GM23338 (cell line): ENCODE measurements at regions not wholly inside any gene's neighbourhood (a gene's known extent, or its start where the extent isn't known, plus 50 kb on each side); places are given as distances from the start of the nearest gene placed in this dataset.

ENCODE experiments used
- EZH2phosphoT487 ChIP-seq: fragments of 200-600 bp; sonication (generic); IDR thresholded peaks from one replicate; pipeline ENCODE4 v1.8.1; 2018; ENCODE audit warnings: antibody characterized with exemption; ENCODE audit not compliant: unreplicated experiment
- JUNB ChIP-seq: IDR thresholded peaks from one replicate; pipeline ENCODE4 v1.6.1; 2016; ENCODE audit warnings: antibody characterized with exemption; ENCODE audit not compliant: unreplicated experiment
- NANOG ChIP-seq: IDR thresholded peaks from 2 replicates; pipeline ENCODE4 v1.6.1; 2016; ENCODE audit warnings: antibody characterized with exemption, borderline replicate concordance
- STAT1 ChIP-seq: IDR thresholded peaks from one replicate; pipeline ENCODE4 v1.6.1; 2016; ENCODE audit warnings: antibody characterized with exemption; ENCODE audit not compliant: unreplicated experiment
- ZNF114 ChIP-seq: fragments of 250-450 bp; sonication (Bioruptor Pico); IDR thresholded peaks from 2 replicates; pipeline ENCODE4 v1.5.0; 2020; ENCODE audit warnings: mild to moderate bottlenecking, moderate library complexity
- TF ChIP-seq, protein P1 (sequence below): fragments of 250-450 bp; sonication (Bioruptor Pico); IDR thresholded peaks from 2 replicates; pipeline ENCODE4 v1.5.0; 2020; ENCODE audit warnings: mild to moderate bottlenecking, moderate library complexity
- TF ChIP-seq, protein P2 (sequence below): IDR thresholded peaks from 2 replicates; pipeline ENCODE4 v1.6.1; 2016; ENCODE audit warnings: antibody characterized with exemption
- TF ChIP-seq, protein P3 (sequence below): IDR thresholded peaks from one replicate; pipeline ENCODE4 v1.6.1; 2018; ENCODE audit warnings: antibody characterized with exemption; ENCODE audit not compliant: unreplicated experiment
- TF ChIP-seq, protein P4 (sequence below), 2 experiments: fragments of 200-600 bp in 1 of 2; sonication (generic) in 1 of 2; conservative IDR thresholded peaks; 2 replicates each; pipeline versions ENCODE4 v1.5.1 to v1.6.1; 2016 to 2017; ENCODE audit warnings: antibody characterized with exemption in 2 of 2, low read depth in 2 of 2, mild to moderate bottlenecking in 2 of 2, moderate library complexity in 1 of 2

DNA sequence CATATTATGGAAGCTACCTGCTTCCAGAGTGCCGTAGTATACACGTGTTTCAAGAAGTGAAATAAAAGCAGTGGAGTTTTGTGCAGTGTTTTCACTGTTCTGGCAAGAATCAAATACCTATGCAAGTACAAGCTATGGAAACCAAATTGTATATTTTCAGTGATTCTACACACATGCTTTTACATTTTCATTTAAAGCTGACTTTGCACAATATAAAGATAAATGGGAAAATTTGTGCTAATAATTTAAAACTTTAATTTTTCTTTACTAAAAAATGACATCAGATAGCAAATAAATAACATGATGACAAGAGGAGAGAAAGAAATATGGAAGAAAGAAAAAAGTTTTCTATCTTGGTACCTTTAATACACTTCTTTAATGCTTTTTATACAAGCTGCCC is 393.7 kb upstream of the NPVF start (continued):
- TF ChIP-seq, protein P1, sequence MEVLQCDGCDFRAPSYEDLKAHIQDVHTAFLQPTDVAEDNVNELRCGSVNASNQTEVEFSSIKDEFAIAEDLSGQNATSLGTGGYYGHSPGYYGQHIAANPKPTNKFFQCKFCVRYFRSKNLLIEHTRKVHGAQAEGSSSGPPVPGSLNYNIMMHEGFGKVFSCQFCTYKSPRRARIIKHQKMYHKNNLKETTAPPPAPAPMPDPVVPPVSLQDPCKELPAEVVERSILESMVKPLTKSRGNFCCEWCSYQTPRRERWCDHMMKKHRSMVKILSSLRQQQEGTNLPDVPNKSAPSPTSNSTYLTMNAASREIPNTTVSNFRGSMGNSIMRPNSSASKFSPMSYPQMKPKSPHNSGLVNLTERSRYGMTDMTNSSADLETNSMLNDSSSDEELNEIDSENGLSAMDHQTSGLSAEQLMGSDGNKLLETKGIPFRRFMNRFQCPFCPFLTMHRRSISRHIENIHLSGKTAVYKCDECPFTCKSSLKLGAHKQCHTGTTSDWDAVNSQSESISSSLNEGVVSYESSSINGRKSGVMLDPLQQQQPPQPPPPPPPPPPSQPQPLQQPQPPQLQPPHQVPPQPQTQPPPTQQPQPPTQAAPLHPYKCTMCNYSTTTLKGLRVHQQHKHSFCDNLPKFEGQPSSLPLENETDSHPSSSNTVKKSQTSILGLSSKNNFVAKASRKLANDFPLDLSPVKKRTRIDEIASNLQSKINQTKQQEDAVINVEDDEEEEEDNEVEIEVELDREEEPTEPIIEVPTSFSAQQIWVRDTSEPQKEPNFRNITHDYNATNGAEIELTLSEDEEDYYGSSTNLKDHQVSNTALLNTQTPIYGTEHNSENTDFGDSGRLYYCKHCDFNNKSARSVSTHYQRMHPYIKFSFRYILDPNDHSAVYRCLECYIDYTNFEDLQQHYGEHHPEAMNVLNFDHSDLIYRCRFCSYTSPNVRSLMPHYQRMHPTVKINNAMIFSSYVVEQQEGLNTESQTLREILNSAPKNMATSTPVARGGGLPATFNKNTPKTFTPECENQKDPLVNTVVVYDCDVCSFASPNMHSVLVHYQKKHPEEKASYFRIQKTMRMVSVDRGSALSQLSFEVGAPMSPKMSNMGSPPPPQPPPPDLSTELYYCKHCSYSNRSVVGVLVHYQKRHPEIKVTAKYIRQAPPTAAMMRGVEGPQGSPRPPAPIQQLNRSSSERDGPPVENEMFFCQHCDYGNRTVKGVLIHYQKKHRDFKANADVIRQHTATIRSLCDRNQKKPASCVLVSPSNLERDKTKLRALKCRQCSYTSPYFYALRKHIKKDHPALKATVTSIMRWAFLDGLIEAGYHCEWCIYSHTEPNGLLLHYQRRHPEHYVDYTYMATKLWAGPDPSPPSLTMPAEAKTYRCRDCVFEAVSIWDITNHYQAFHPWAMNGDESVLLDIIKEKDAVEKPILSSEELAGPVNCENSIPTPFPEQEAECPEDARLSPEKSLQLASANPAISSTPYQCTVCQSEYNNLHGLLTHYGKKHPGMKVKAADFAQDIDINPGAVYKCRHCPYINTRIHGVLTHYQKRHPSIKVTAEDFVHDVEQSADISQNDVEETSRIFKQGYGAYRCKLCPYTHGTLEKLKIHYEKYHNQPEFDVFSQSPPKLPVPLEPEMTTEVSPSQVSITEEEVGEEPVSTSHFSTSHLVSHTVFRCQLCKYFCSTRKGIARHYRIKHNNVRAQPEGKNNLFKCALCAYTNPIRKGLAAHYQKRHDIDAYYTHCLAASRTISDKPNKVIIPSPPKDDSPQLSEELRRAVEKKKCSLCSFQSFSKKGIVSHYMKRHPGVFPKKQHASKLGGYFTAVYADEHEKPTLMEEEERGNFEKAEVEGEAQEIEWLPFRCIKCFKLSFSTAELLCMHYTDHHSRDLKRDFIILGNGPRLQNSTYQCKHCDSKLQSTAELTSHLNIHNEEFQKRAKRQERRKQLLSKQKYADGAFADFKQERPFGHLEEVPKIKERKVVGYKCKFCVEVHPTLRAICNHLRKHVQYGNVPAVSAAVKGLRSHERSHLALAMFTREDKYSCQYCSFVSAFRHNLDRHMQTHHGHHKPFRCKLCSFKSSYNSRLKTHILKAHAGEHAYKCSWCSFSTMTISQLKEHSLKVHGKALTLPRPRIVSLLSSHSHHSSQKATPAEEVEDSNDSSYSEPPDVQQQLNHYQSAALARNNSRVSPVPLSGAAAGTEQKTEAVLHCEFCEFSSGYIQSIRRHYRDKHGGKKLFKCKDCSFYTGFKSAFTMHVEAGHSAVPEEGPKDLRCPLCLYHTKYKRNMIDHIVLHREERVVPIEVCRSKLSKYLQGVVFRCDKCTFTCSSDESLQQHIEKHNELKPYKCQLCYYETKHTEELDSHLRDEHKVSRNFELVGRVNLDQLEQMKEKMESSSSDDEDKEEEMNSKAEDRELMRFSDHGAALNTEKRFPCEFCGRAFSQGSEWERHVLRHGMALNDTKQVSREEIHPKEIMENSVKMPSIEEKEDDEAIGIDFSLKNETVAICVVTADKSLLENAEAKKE = no peak
- TF ChIP-seq ZNF114 (CRISPR knock-in tag) (no peak), EZH2phosphoT487 (no peak), JUNB (no peak), STAT1 (no peak), NANOG (no peak)
- TF ChIP-seq, protein P2, sequence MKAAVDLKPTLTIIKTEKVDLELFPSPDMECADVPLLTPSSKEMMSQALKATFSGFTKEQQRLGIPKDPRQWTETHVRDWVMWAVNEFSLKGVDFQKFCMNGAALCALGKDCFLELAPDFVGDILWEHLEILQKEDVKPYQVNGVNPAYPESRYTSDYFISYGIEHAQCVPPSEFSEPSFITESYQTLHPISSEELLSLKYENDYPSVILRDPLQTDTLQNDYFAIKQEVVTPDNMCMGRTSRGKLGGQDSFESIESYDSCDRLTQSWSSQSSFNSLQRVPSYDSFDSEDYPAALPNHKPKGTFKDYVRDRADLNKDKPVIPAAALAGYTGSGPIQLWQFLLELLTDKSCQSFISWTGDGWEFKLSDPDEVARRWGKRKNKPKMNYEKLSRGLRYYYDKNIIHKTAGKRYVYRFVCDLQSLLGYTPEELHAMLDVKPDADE = no peak
- TF ChIP-seq, protein P3, sequence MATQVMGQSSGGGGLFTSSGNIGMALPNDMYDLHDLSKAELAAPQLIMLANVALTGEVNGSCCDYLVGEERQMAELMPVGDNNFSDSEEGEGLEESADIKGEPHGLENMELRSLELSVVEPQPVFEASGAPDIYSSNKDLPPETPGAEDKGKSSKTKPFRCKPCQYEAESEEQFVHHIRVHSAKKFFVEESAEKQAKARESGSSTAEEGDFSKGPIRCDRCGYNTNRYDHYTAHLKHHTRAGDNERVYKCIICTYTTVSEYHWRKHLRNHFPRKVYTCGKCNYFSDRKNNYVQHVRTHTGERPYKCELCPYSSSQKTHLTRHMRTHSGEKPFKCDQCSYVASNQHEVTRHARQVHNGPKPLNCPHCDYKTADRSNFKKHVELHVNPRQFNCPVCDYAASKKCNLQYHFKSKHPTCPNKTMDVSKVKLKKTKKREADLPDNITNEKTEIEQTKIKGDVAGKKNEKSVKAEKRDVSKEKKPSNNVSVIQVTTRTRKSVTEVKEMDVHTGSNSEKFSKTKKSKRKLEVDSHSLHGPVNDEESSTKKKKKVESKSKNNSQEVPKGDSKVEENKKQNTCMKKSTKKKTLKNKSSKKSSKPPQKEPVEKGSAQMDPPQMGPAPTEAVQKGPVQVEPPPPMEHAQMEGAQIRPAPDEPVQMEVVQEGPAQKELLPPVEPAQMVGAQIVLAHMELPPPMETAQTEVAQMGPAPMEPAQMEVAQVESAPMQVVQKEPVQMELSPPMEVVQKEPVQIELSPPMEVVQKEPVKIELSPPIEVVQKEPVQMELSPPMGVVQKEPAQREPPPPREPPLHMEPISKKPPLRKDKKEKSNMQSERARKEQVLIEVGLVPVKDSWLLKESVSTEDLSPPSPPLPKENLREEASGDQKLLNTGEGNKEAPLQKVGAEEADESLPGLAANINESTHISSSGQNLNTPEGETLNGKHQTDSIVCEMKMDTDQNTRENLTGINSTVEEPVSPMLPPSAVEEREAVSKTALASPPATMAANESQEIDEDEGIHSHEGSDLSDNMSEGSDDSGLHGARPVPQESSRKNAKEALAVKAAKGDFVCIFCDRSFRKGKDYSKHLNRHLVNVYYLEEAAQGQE = no peak
- TF ChIP-seq, protein P4, sequence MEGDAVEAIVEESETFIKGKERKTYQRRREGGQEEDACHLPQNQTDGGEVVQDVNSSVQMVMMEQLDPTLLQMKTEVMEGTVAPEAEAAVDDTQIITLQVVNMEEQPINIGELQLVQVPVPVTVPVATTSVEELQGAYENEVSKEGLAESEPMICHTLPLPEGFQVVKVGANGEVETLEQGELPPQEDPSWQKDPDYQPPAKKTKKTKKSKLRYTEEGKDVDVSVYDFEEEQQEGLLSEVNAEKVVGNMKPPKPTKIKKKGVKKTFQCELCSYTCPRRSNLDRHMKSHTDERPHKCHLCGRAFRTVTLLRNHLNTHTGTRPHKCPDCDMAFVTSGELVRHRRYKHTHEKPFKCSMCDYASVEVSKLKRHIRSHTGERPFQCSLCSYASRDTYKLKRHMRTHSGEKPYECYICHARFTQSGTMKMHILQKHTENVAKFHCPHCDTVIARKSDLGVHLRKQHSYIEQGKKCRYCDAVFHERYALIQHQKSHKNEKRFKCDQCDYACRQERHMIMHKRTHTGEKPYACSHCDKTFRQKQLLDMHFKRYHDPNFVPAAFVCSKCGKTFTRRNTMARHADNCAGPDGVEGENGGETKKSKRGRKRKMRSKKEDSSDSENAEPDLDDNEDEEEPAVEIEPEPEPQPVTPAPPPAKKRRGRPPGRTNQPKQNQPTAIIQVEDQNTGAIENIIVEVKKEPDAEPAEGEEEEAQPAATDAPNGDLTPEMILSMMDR (conservative IDR thresholded peaks at IDR 0.05; ENCODE audit: low read depth in 2 of 2) = no peak
